ENCODE measurements at regions not wholly inside any gene's neighbourhood (a gene's known extent, or its start where the extent isn't known, plus 50 kb on each side); places are given as distances from the start of the nearest gene placed in this dataset.

GRCh38 chr2:171216631-171217030 is 55.9 kb upstream of the TLK1 start:
- ATAC-seq = no peak
- TF ChIP-seq SNAI2 (CRISPR knock-in tag; IDR thresholded peaks at IDR 0.05) (no peak), RARB (CRISPR knock-in tag; IDR thresholded peaks at IDR 0.05) (no peak), ESRRG (CRISPR knock-in tag; IDR thresholded peaks at IDR 0.05) (no peak), ISL1 (CRISPR knock-in tag; IDR thresholded peaks at IDR 0.05) (no peak), TOX (CRISPR knock-in tag; IDR thresholded peaks at IDR 0.05; ENCODE audit: borderline replicate concordance) (no peak), CSRNP3 (CRISPR knock-in tag; IDR thresholded peaks at IDR 0.05) (no peak), ZC3H10 (CRISPR knock-in tag; IDR thresholded peaks at IDR 0.05) (no peak), CREB5 (CRISPR knock-in tag; IDR thresholded peaks at IDR 0.05; ENCODE audit: low read depth) (no peak)

- no peak for ATAC-seq
- TF ChIP-seq ESRRG (CRISPR knock-in tag; IDR thresholded peaks at IDR 0.05) (no peak), TCF4 (CRISPR knock-in tag; IDR thresholded peaks at IDR 0.05; ENCODE audit: borderline replicate concordance) (no peak), ZNF8 (CRISPR knock-in tag; IDR thresholded peaks at IDR 0.05) (no peak), ZC3H10 (CRISPR knock-in tag; IDR thresholded peaks at IDR 0.05) (no peak), ZFP3 (CRISPR knock-in tag; IDR thresholded peaks at IDR 0.05) (no peak), ARNTL (CRISPR knock-in tag; IDR thresholded peaks at IDR 0.05; ENCODE audit: borderline replicate concordance, low read depth) (no peak), TOX (CRISPR knock-in tag; IDR thresholded peaks at IDR 0.05; ENCODE audit: borderline replicate concordance) (no peak), ZNF565 (CRISPR knock-in tag; conservative IDR thresholded peaks at IDR 0.05; ENCODE audit: low read depth) (no peak), CREB5 (CRISPR knock-in tag; IDR thresholded peaks at IDR 0.05; ENCODE audit: low read depth) (no peak), BACH2 (CRISPR knock-in tag; IDR thresholded peaks at IDR 0.05; ENCODE audit: borderline replicate concordance) (no peak), TSHZ2 (CRISPR knock-in tag; IDR thresholded peaks at IDR 0.05) (no peak), ZFP30 (CRISPR knock-in tag; IDR thresholded peaks at IDR 0.05) (no peak), POU6F1 (CRISPR knock-in tag; IDR thresholded peaks at IDR 0.05; ENCODE audit: borderline replicate concordance, low read depth) (no peak), PATZ1 (CRISPR knock-in tag; IDR thresholded peaks at IDR 0.05; ENCODE audit: borderline replicate concordance) (no peak), GLIS3 (CRISPR knock-in tag; IDR thresholded peaks at IDR 0.05) (no peak), ZNF70 (CRISPR knock-in tag; IDR thresholded peaks at IDR 0.05) (no peak)
Measured at GRCh38 chr2:171214093-171214492, 53.4 kb upstream of the TLK1 start.
